HG02884 (cell line): ENCODE measurements at regions not wholly inside any gene's neighbourhood (a gene's known extent, or its start where the extent isn't known, plus 50 kb on each side); places are given as distances from the start of the nearest gene placed in this dataset.

ENCODE experiments used
- ATAC-seq: cut with Tn5 transposase; IDR thresholded peaks from one replicate; pipeline ENCODE4 v1.9.1; 2021; ENCODE audit warnings: mild to moderate bottlenecking, moderate library complexity; ENCODE audit not compliant: unreplicated experiment

DNA sequence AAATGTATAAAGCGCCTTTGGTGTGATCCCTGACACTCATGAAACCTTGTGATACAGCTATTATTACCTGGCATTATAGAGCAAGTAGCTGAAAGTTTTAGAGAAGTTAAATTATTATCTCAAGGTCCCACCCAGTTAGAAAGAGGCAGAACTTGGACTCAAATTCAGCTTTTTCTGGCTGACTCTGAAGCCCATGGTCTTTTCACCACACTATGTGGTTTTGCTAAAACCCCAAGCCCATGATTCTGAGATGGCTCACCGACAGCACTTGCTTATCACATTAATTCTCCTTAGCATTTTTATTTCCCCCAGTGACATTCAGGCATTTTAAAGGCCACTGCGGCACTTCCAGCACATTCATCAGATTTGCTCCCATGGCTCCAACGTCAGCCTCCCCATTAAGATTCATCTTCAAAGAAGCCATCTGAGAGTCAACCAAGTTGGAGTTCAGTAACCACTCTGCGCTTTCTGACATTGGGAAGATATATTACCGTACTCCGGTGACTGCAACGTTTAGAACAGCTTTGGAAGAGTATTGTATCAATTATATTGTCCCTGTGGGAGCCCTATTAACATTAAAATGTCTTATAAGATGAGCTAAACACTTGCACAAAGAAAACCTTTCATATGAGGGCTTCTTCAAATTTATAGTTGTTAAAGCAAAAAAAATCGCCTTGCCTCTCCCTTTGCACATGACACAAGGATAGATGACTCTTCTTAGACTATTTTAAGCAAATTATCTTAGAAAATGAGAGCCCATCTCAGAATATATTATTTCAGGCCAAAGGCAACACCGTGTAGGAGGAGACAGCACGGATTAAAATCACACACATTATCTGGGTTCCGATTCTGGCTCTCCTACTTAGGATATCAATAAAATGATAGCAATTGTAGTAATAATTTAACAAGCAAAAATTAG is 638.1 kb downstream of the ACTL7B start:
- no peak for ATAC-seq

DNA sequence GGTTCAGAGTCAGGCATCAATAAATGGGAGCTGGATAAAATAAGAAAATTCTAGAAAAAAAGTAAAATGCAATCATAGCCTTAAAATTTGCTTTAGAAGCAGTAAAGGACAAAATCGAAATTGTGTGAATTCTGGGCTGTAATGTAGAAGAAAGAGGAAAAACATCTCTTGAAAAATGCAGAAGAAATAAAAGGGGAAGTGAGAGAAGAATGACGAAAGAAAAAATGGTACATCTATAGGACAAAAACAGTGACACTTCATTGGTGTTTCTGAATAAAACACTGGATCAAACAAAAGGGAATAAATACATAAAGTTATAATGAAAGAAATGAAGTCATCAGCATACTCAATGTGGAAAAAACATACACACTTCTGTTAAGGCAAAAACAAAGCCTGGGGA is 642.3 kb downstream of the ACTL7B start:
- no peak for ATAC-seq

- ATAC-seq = no peak
Observed at GRCh38 chr9:108212184-108212583, 643.6 kb downstream of the ACTL7B start.

GRCh38 chr9:108211411-108211955 is 644.3 kb downstream of the ACTL7B start:
- no peak for ATAC-seq

GRCh38 chr9:108209132-108209685 is 646.6 kb downstream of the ACTL7B start:
- no peak for ATAC-seq

- no peak for ATAC-seq
Observed at GRCh38 chr9:108207561-108208165, 648.1 kb downstream of the ACTL7B start.

GRCh38 chr9:108205276-108205675 is 650.5 kb downstream of the ACTL7B start:
- no peak for ATAC-seq

- ATAC-seq = no peak
Observed at GRCh38 chr9:108197899-108198298, 657.9 kb downstream of the ACTL7B start.

DNA sequence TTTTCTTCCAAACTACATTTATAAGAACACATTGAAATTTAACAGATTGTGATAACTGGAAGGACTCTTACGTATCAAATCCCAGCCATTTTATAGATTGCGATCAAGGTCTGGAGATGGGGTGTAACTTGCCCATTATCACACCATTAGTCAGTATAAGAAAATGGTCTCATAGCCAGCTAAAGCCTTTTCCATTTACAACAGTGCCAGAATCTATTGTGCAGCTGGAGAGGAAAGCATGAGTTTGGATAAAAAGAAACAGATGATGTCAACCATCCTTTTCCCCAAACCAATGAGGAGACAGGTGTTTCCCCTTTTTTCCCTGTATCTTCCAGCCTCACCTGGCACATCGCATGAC is 658.8 kb downstream of the ACTL7B start:
- ATAC-seq = no peak

DNA sequence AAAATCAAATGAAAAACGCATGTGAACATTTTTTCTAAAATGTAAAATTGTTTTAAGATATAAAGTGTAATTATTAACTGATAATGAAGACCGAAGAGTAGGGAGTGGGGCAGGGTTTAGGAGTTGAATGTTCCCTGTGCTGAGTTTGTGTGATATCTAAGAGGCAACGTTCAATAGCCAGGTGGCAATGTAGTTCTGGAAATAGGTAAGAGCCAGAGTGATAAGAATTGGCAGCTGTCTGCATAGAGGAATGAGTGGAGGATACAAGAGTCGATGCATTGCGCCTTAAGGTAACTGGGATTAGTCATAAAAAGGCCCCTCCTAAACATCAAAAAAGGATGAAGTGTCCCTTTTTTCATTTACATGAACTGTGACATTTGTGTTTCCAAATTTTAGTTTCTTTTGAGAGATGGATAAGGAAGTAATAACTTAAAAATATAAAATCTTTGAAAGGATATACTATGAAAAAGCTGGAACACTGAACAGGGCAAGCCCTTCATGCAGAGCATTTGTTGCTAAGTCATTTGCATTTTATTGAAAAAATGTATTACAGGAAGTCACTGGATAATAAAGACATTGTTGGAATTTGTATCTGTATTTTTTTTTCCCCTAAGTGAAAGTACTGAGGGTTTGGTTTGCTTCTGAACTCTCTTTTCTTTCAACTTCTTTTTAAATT is 659.3 kb downstream of the ACTL7B start:
- no peak for ATAC-seq

DNA sequence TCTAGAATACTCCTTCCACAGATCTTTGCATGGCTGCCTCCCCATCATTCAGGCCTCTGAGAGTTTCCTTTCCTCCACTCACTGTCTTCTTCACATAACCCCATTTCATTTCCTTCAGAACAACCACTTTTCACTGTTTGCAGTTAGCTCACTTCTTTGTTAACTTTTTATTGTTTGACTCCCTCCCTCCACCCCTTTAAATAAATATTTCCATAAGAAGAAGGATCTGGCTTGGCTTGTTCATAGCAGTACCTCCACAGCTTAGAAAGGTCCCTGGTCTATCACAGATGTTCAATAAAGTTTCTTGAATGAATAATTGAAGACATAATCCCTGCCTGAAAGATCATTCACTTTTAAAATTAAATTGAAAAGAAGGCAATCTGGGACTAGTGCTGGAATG is 661.6 kb downstream of the ACTL7B start:
- ATAC-seq = no peak

DNA sequence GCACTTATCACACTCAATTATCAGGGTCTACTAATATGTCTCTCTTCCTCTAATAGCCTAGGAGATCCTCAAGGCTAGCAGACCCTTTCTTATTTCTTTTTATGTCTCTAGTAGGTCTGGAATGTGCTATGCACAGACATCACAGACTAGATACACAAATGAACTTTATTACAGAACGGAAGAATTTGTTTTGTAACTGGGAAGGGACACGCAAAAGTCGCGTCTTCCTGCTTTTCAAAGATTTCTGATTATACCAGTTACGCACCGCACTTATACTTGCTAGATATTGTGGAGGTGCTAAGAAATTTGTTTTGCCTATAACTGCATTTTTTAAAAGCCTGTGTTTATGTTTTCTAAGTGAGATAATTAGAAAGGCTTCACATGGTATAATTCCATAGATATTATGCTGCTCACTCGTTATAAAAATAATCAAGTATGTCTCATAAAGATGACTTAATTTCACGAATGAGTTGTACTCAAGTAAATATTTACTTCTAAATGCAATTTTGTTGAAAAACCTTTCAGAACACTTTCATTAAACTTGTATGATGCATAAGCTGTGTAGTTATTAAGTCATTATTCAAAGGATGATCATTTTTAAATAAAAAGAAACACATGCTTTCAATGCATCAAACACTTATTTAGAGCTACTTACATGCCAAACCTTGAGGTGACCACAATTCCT is 662.6 kb downstream of the ACTL7B start:
- no peak for ATAC-seq

- no peak for ATAC-seq
Observed at GRCh38 chr9:108191065-108191464, 664.7 kb downstream of the ACTL7B start.

- ATAC-seq = no peak
Observed at GRCh38 chr9:108188976-108189375, 666.8 kb downstream of the ACTL7B start.

- ATAC-seq = no peak
Observed at GRCh38 chr9:108188482-108188881, 667.3 kb downstream of the ACTL7B start.

- ATAC-seq = no peak
Observed at GRCh38 chr9:108186642-108187395, 669.0 kb downstream of the ACTL7B start.

DNA sequence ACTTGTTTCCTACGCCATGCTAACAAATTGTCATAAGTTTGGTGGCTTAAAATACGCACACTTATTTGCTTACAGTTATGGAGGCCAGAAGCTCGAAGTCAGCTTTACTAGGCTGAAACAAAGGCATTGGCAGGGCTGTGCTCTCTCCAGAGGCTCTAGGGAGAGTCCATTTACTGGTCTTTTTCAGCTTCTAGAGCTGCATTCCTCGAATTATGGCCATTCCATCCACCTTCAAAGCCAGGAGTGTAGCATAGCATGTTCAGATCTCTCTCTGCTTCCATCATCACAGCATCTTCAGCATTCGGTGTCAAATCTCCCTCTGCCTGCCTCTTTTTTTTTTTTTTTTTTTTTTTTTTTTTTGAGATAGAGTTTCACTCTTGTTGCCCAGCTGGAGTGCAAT is 670.2 kb downstream of the ACTL7B start:
- ATAC-seq = no peak

GRCh38 chr9:108184941-108185340 is 670.8 kb downstream of the ACTL7B start:
- ATAC-seq = no peak

DNA sequence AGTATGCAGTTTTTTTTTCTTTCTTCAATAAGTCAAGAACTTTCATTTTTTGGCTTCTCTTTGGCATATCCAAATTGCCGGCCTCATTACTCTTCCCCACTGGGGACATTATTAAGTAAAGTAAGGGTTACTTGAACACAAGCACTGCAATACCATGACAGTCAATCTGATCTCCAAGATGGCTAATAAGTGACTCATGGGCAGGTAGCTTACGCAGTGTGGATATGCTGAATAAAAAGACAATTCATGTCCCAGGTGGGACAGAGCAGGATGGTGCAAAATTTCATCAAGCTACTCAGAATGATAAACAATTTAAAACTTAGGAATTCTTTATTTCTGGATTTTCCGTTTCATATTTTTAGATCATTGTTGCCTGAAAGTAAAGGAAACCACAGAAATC is 671.8 kb downstream of the ACTL7B start:
- ATAC-seq = no peak

DNA sequence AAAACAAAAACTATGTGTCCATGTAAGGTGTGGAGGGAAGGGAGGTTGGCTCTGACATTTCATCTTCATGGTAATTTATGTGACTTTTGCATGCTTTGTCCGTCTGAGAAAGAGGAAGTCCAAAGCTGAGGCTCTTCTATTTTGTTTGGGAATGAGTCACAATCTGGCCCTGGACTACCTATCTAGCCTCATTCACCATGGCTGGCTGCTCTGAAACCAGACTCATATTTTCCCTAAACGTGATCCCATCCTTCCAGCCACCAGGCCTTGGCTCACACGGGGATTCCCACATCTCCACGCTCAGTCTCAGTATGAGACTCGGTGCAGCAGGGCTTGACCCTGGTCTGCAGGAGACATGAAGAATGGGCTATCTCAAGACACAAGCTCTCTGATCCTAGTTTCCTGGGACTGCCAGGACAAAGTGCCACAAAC is 672.8 kb downstream of the ACTL7B start:
- peak; percentile 91 for ATAC-seq
